GM23338 (cell line): ENCODE measurements at regions not wholly inside any gene's neighbourhood (a gene's known extent, or its start where the extent isn't known, plus 50 kb on each side); places are given as distances from the start of the nearest gene placed in this dataset.

ENCODE experiments used
- ATAC-seq: fragments of 200-7000 bp; cut with Tn5 transposase; 3 replicates; pipeline ENCODE4 v1.9.1; 2020
- DNase-seq: peaks from one replicate; pipeline ENCODE4 v3.0.0-alpha.2; 2015; ENCODE audit warnings: low spot score
- H2AFZ ChIP-seq: fragments of 200-600 bp; sonication (generic); 2 replicates; pipeline ENCODE4 v1.8.0; 2016; ENCODE audit warnings: antibody characterized with exemption, mild to moderate bottlenecking, moderate library complexity
- H3F3A ChIP-seq: fragments of 200-600 bp; sonication (generic); replicated peaks from 2 replicates; pipeline ENCODE4 v1.8.0; 2017; ENCODE audit warnings: antibody characterized with exemption, mixed run types, low read depth
- H3K27ac ChIP-seq: fragments of 200-600 bp; sonication (generic); 2 replicates; pipeline ENCODE4 v1.6.1; 2016; ENCODE audit warnings: low read depth
- H3K27me3 ChIP-seq: fragments of 200-600 bp; sonication (generic); 2 replicates; pipeline ENCODE4 v1.8.0; 2016; ENCODE audit warnings: mild to moderate bottlenecking, mixed run types, moderate library complexity; ENCODE audit not compliant: insufficient read depth
- H3K36me3 ChIP-seq: fragments of 200-600 bp; sonication (generic); 2 replicates; pipeline ENCODE4 v1.8.0; 2016; ENCODE audit warnings: mild to moderate bottlenecking; ENCODE audit not compliant: insufficient read depth
- H3K4me1 ChIP-seq: fragments of 200-600 bp; sonication (generic); 2 replicates; pipeline ENCODE4 v1.8.0; 2016; ENCODE audit warnings: mild to moderate bottlenecking, moderate library complexity; ENCODE audit not compliant: insufficient read depth
- H3K4me2 ChIP-seq: fragments of 200-600 bp; sonication (generic); 2 replicates; pipeline ENCODE4 v1.7.1; 2017; ENCODE audit warnings: mixed run types
- H3K4me3 ChIP-seq: fragments of 200-600 bp; sonication (generic); 2 replicates; pipeline ENCODE4 v1.6.1; 2016; ENCODE audit warnings: mixed run types
- H3K79me2 ChIP-seq: fragments of 200-600 bp; sonication (generic); replicated peaks from 2 replicates; pipeline ENCODE4 v1.8.0; 2017; ENCODE audit warnings: mild to moderate bottlenecking; ENCODE audit not compliant: insufficient read depth
- H3K9me2 ChIP-seq: fragments of 200-600 bp; sonication (generic); 2 replicates; pipeline ENCODE4 v1.8.0; 2017; ENCODE audit not compliant: insufficient read depth
- H4K20me1 ChIP-seq: fragments of 200-600 bp; sonication (generic); replicated peaks from 2 replicates; pipeline ENCODE4 v1.8.0; 2017; ENCODE audit warnings: mild to moderate bottlenecking; ENCODE audit not compliant: insufficient read depth
- H3K27ac Mint-ChIP-seq: 2 replicates; pipeline ENCODE4 v1.8.0; 2020; ENCODE audit warnings: inconsistent platforms, mild to moderate bottlenecking, moderate library complexity, mixed read lengths
- H3K27me3 Mint-ChIP-seq: 3 replicates; pipeline ENCODE4 v1.8.0; 2022; ENCODE audit warnings: low read depth, mild to moderate bottlenecking, moderate library complexity, mixed read lengths, inconsistent platforms; ENCODE audit not compliant: insufficient read depth, poor library complexity
- H3K36me3 Mint-ChIP-seq: 3 replicates; pipeline ENCODE4 v1.8.0; 2021; ENCODE audit warnings: low read depth, mild to moderate bottlenecking, inconsistent platforms, moderate library complexity, mixed read lengths
- H3K4me1 Mint-ChIP-seq: 3 replicates; pipeline ENCODE4 v1.8.0; 2020; ENCODE audit warnings: mild to moderate bottlenecking, inconsistent platforms, mixed read lengths
- H3K4me3 Mint-ChIP-seq: 3 replicates; pipeline ENCODE4 v1.8.0; 2021; ENCODE audit warnings: moderate library complexity, mild to moderate bottlenecking, inconsistent platforms, mixed read lengths
- H3K9me3 Mint-ChIP-seq: 3 replicates; pipeline ENCODE4 v1.8.0; 2020; ENCODE audit warnings: moderate library complexity, mild to moderate bottlenecking, inconsistent platforms, mixed read lengths
- CREB1 ChIP-seq: fragments of 250-450 bp; sonication (Bioruptor Pico); IDR thresholded peaks from 2 replicates; pipeline ENCODE4 v1.5.0; 2020; ENCODE audit warnings: low read depth, mild to moderate bottlenecking, moderate library complexity
- CTCF ChIP-seq, 2 experiments: fragments of 200-600 bp in 1 of 2; sonication (generic) in 1 of 2; conservative IDR thresholded peaks; 2 replicates each; pipeline versions ENCODE4 v1.5.1 to v1.6.1; 2016 to 2017; ENCODE audit warnings: antibody characterized with exemption in 2 of 2, low read depth in 2 of 2, mild to moderate bottlenecking in 2 of 2, moderate library complexity in 1 of 2
- ETS1 ChIP-seq: IDR thresholded peaks from 2 replicates; pipeline ENCODE4 v1.6.1; 2016; ENCODE audit warnings: antibody characterized with exemption
- EZH2 ChIP-seq: fragments of 200-600 bp; sonication (generic); IDR thresholded peaks from one replicate; pipeline ENCODE4 v1.8.0; 2017; ENCODE audit warnings: antibody characterized with exemption, mild to moderate bottlenecking, low read depth; ENCODE audit not compliant: unreplicated experiment
- EZH2phosphoT487 ChIP-seq: fragments of 200-600 bp; sonication (generic); IDR thresholded peaks from one replicate; pipeline ENCODE4 v1.8.1; 2018; ENCODE audit warnings: antibody characterized with exemption; ENCODE audit not compliant: unreplicated experiment
- JUNB ChIP-seq: IDR thresholded peaks from one replicate; pipeline ENCODE4 v1.6.1; 2016; ENCODE audit warnings: antibody characterized with exemption; ENCODE audit not compliant: unreplicated experiment
- NANOG ChIP-seq: IDR thresholded peaks from 2 replicates; pipeline ENCODE4 v1.6.1; 2016; ENCODE audit warnings: antibody characterized with exemption, borderline replicate concordance
- POLR2AphosphoS5 ChIP-seq: IDR thresholded peaks from 2 replicates; pipeline ENCODE4 v1.6.1; 2016; ENCODE audit warnings: antibody characterized with exemption, low read depth
- REST ChIP-seq: IDR thresholded peaks from one replicate; pipeline ENCODE4 v1.6.1; 2018; ENCODE audit warnings: antibody characterized with exemption; ENCODE audit not compliant: unreplicated experiment
- STAT1 ChIP-seq: IDR thresholded peaks from one replicate; pipeline ENCODE4 v1.6.1; 2016; ENCODE audit warnings: antibody characterized with exemption; ENCODE audit not compliant: unreplicated experiment
- ZNF114 ChIP-seq: fragments of 250-450 bp; sonication (Bioruptor Pico); IDR thresholded peaks from 2 replicates; pipeline ENCODE4 v1.5.0; 2020; ENCODE audit warnings: mild to moderate bottlenecking, moderate library complexity
- ZNF331 ChIP-seq: fragments of 250-450 bp; sonication (Bioruptor Pico); IDR thresholded peaks from 2 replicates; pipeline ENCODE4 v1.5.0; 2020; ENCODE audit warnings: low read depth, mild to moderate bottlenecking, moderate library complexity
- TF ChIP-seq, protein P1 (sequence below): fragments of 250-450 bp; sonication (Bioruptor Pico); IDR thresholded peaks from 2 replicates; pipeline ENCODE4 v1.5.0; 2020; ENCODE audit warnings: mild to moderate bottlenecking, moderate library complexity

GRCh38 chr12:105951732-105952131 lies 187.0 kb downstream of the NUAK1 start:
- Mint-ChIP-seq H3K36me3 (no peaks in the 10 kb centered on the region), H3K9me3 (no peaks in the 10 kb centered on the region), H3K4me3 (no peak overlapping the region), H3K27ac (no peak overlapping the region), H3K4me1 (no peaks in the 10 kb centered on the region; the same call in 2 of the 3 replicates), H3K27me3 (peaks cover 6% of the 10 kb centered on the region)
- TF ChIP-seq CTCF (conservative IDR thresholded peaks at IDR 0.05; ENCODE audit: low read depth in 2 of 2) (no peak), EZH2phosphoT487 (no peak), ZNF114 (CRISPR knock-in tag) (no peak), ETS1 (no peak), CREB1 (CRISPR knock-in tag) (no peak), ZNF331 (CRISPR knock-in tag) (no peak), REST (no peak), POLR2AphosphoS5 (no peak), NANOG (no peak), EZH2 (no peak), STAT1 (no peak), JUNB (no peak)
- TF ChIP-seq, protein P1, sequence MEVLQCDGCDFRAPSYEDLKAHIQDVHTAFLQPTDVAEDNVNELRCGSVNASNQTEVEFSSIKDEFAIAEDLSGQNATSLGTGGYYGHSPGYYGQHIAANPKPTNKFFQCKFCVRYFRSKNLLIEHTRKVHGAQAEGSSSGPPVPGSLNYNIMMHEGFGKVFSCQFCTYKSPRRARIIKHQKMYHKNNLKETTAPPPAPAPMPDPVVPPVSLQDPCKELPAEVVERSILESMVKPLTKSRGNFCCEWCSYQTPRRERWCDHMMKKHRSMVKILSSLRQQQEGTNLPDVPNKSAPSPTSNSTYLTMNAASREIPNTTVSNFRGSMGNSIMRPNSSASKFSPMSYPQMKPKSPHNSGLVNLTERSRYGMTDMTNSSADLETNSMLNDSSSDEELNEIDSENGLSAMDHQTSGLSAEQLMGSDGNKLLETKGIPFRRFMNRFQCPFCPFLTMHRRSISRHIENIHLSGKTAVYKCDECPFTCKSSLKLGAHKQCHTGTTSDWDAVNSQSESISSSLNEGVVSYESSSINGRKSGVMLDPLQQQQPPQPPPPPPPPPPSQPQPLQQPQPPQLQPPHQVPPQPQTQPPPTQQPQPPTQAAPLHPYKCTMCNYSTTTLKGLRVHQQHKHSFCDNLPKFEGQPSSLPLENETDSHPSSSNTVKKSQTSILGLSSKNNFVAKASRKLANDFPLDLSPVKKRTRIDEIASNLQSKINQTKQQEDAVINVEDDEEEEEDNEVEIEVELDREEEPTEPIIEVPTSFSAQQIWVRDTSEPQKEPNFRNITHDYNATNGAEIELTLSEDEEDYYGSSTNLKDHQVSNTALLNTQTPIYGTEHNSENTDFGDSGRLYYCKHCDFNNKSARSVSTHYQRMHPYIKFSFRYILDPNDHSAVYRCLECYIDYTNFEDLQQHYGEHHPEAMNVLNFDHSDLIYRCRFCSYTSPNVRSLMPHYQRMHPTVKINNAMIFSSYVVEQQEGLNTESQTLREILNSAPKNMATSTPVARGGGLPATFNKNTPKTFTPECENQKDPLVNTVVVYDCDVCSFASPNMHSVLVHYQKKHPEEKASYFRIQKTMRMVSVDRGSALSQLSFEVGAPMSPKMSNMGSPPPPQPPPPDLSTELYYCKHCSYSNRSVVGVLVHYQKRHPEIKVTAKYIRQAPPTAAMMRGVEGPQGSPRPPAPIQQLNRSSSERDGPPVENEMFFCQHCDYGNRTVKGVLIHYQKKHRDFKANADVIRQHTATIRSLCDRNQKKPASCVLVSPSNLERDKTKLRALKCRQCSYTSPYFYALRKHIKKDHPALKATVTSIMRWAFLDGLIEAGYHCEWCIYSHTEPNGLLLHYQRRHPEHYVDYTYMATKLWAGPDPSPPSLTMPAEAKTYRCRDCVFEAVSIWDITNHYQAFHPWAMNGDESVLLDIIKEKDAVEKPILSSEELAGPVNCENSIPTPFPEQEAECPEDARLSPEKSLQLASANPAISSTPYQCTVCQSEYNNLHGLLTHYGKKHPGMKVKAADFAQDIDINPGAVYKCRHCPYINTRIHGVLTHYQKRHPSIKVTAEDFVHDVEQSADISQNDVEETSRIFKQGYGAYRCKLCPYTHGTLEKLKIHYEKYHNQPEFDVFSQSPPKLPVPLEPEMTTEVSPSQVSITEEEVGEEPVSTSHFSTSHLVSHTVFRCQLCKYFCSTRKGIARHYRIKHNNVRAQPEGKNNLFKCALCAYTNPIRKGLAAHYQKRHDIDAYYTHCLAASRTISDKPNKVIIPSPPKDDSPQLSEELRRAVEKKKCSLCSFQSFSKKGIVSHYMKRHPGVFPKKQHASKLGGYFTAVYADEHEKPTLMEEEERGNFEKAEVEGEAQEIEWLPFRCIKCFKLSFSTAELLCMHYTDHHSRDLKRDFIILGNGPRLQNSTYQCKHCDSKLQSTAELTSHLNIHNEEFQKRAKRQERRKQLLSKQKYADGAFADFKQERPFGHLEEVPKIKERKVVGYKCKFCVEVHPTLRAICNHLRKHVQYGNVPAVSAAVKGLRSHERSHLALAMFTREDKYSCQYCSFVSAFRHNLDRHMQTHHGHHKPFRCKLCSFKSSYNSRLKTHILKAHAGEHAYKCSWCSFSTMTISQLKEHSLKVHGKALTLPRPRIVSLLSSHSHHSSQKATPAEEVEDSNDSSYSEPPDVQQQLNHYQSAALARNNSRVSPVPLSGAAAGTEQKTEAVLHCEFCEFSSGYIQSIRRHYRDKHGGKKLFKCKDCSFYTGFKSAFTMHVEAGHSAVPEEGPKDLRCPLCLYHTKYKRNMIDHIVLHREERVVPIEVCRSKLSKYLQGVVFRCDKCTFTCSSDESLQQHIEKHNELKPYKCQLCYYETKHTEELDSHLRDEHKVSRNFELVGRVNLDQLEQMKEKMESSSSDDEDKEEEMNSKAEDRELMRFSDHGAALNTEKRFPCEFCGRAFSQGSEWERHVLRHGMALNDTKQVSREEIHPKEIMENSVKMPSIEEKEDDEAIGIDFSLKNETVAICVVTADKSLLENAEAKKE = no peak
- Histone ChIP-seq H3K27me3 (no peaks in the 10 kb centered on the region), H3K4me1 (no peaks in the 10 kb centered on the region), H3K4me3 (no peak overlapping the region), H3F3A (no peaks in the 10 kb centered on the region), H3K4me2 (no peak overlapping the region), H2AFZ (no peak overlapping the region), H3K9me2 (peaks cover 25% of the 10 kb centered on the region), H4K20me1 (no peaks in the 10 kb centered on the region), H3K27ac (no peak overlapping the region), H3K36me3 (no peaks in the 10 kb centered on the region), H3K79me2 (no peaks in the 10 kb centered on the region)
- no peak for ATAC-seq
- no peak for DNase-seq
